MM.1S (cell line): ENCODE measurements at regions not wholly inside any gene's neighbourhood (a gene's known extent, or its start where the extent isn't known, plus 50 kb on each side); places are given as distances from the start of the nearest gene placed in this dataset.

ENCODE experiments used
- CTCF ChIP-seq: fragments of 300-600 bp; sonication (generic); IDR thresholded peaks from 2 replicates; pipeline ENCODE4 v1.5.1; 2016; ENCODE audit warnings: antibody characterized with exemption, low read length, mixed read lengths
- EZH2 ChIP-seq: fragments of 300-600 bp; sonication (generic); optimal IDR thresholded peaks from 2 replicates; pipeline ENCODE3; 2017; ENCODE audit warnings: low read depth, mild to moderate bottlenecking, antibody characterized with exemption, low read length, mixed read lengths
- EZH2phosphoT487 ChIP-seq: fragments of 300-600 bp; sonication (generic); IDR thresholded peaks from 2 replicates; pipeline ENCODE4 v1.6.1; 2018; ENCODE audit warnings: antibody characterized with exemption, low read length

- TF ChIP-seq CTCF (no peak), EZH2 (no peak), EZH2phosphoT487 (no peak)
These were observed 147.0 kb upstream of the ARHGAP5 start for GRCh38 chr14:31930070-31930469.
